ENCODE measurements at regions not wholly inside any gene's neighbourhood (a gene's known extent, or its start where the extent isn't known, plus 50 kb on each side); places are given as distances from the start of the nearest gene placed in this dataset.

GRCh38 chr3:106208967-106209366 lies 340.2 kb upstream of the CBLB start:
- TF ChIP-seq EP300 (IDR thresholded peaks at IDR 0.05; ENCODE audit: low read depth) (no peak), CTCF (IDR thresholded peaks at IDR 0.05) (no peak)

Measured in transverse colon (tissue), 3 donors.